ENCODE measurements at regions not wholly inside any gene's neighbourhood (a gene's known extent, or its start where the extent isn't known, plus 50 kb on each side); places are given as distances from the start of the nearest gene placed in this dataset.

- DNase-seq (ENCODE audit: low read depth) = no peak
- TF ChIP-seq, protein P1, sequence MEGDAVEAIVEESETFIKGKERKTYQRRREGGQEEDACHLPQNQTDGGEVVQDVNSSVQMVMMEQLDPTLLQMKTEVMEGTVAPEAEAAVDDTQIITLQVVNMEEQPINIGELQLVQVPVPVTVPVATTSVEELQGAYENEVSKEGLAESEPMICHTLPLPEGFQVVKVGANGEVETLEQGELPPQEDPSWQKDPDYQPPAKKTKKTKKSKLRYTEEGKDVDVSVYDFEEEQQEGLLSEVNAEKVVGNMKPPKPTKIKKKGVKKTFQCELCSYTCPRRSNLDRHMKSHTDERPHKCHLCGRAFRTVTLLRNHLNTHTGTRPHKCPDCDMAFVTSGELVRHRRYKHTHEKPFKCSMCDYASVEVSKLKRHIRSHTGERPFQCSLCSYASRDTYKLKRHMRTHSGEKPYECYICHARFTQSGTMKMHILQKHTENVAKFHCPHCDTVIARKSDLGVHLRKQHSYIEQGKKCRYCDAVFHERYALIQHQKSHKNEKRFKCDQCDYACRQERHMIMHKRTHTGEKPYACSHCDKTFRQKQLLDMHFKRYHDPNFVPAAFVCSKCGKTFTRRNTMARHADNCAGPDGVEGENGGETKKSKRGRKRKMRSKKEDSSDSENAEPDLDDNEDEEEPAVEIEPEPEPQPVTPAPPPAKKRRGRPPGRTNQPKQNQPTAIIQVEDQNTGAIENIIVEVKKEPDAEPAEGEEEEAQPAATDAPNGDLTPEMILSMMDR (IDR thresholded peaks at IDR 0.05; ENCODE audit: low read depth, low read length, missing control alignments) = no peak
- no peak overlapping the region for H3K4me3 ChIP-seq (ENCODE audit: low read depth, low read length)
Observed at GRCh38 chr12:78494911-78495310, 369.7 kb upstream of the SYT1 start.

DNA sequence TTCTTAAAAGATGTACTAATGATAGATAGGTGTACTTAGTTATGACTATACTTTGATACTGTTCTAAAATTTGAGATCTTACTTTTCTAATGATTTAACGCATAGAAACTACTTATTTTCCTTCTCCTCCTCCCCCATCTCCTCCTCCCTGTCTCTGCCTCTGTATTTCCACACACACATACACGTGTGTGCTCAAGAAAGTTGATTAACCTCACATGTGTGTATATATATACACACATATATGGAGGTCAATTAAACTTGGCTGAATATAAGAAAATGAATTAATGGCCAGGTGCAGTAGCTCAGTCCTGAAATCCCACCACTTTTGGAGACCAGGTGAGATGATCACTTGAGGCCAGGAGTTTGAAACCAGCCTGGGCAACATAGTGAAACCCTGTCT is 362.7 kb upstream of the SYT1 start:
- no peak overlapping the region for H3K4me3 ChIP-seq (ENCODE audit: low read depth, low read length)
- DNase-seq (ENCODE audit: low read depth) = no peak
- TF ChIP-seq, protein P1 (IDR thresholded peaks at IDR 0.05; ENCODE audit: low read depth, low read length, missing control alignments) = no peak

- no peak for DNase-seq (ENCODE audit: low read depth)
- no peak overlapping the region for H3K4me3 ChIP-seq (ENCODE audit: low read depth, low read length)
- TF ChIP-seq, protein P1 (IDR thresholded peaks at IDR 0.05; ENCODE audit: low read depth, low read length, missing control alignments) = no peak
Observed at GRCh38 chr12:78519422-78519821, 345.2 kb upstream of the SYT1 start.

DNA sequence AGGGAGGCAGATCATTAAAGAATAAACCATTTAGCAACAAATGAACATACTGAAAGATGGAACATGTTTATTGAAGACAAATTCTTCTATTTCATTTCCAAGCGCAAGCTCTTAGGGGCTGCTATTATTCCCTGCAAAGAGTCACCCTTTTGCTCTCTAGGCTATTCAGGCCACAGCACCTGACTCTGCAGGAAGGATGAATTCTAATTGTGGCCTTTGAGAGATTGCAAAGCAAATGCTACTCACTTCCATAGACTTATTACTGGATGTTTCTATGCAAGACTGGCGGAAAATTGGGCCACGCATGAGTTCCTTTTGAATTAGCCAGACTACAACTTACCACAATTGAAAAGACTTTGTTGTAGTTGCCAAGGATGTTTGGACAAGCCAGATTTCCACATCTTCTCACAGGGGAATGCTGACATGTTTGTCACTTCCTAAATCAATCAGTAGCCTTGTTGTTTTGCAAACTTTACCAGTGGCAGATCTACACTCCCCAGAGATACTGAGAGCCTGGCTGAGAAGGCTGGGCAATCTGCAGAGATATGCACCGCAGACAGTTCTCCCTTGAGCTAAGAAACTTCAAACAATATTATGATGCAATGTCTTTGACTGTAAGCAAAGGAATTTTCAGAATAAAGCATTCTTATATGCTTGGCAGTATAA is 334.3 kb upstream of the SYT1 start:
- DNase-seq (ENCODE audit: low read depth) = no peak
- TF ChIP-seq, protein P1 (IDR thresholded peaks at IDR 0.05; ENCODE audit: low read depth, low read length, missing control alignments) = no peak
- H3K4me3 ChIP-seq (ENCODE audit: low read depth, low read length) = no peak overlapping the region

DNA sequence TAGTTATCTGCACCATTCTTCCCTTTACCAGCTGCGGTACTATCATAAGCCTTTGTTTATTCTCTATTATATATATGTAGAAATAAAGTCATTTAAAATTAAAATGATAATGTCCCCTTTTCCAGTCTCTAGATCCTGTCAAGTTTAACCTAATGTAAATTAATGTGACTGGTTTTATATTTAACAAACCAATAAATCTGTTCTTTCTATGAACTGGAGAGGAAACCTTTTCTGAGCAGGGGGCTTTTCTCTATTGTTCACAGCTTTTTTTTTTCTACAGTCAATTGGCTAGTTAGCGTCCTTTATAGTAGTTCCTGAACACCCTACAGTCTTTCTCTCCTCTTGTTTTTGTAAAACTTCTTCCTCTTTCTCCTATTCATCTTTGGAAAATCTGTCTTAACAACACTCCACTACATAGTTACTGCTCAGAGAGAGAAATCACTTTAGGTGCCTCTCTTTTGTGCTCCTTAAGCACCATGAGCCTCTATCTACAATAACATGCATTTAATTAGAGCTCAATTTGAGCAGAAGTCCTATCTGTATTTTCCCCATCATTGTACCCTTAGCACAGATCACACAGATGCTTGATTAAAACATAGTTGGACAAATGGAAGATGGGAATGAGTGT is 332.6 kb upstream of the SYT1 start:
- H3K4me3 ChIP-seq (ENCODE audit: low read depth, low read length) = no peak overlapping the region
- TF ChIP-seq, protein P1 (IDR thresholded peaks at IDR 0.05; ENCODE audit: low read depth, low read length, missing control alignments) = no peak
- no peak for DNase-seq (ENCODE audit: low read depth)

- TF ChIP-seq, protein P1 (IDR thresholded peaks at IDR 0.05; ENCODE audit: low read depth, low read length, missing control alignments) = no peak
- DNase-seq (ENCODE audit: low read depth) = no peak
- no peak overlapping the region for H3K4me3 ChIP-seq (ENCODE audit: low read depth, low read length)
Observed at GRCh38 chr12:78534311-78534710, 330.3 kb upstream of the SYT1 start.
